ENCODE measurements at regions not wholly inside any gene's neighbourhood (a gene's known extent, or its start where the extent isn't known, plus 50 kb on each side); places are given as distances from the start of the nearest gene placed in this dataset.

DNA sequence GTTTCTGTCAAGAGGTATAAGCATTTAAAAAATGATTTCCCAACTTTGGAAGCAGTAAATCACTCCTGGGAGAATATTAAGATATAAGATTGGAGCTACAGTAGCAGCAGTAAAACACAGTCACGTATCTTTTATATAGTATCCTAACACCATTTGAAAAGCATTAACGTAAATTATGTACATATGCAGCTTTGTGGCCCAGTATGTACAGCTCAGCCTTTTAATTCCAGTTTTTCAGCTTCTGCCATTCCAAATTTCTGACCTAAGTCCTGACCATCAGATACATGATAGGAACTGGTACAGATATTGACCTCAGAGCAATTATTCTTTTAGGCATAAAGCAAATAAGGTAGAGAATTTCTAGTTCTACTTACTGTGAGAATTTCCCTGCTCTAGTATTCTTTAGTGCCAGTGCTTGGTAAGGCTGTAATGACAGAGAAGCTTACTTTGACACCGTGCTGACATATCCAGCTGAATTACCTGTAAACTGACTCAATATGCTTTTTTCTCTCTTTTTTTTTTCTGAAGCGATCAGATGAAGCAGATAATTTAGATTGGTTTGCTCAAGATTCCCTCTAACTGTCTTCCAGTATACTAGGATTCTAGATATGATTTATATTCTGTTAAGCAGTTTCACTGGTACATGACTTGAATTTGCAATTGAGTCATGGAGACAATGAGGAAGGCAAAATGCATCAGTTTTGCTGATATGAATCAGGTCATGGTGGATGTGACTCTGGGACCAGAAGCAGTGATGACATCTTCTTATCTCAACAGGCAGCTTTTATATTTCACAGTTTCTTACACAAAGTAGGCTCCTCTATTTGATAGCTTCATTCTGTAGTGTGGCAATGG, 703.6 kb downstream of the SLITRK6 start:
- peaks cover 18% of the 10 kb centered on the region for H3K9me3 Mint-ChIP-seq
- H3K4me3 Mint-ChIP-seq, result no peak overlapping the region
- DNase-seq, result no peak
- H3K27ac Mint-ChIP-seq, result no peak overlapping the region
- ChIA-PET POLR2A (no interaction called here), CTCF (no interaction called here)
- H3K27me3 Mint-ChIP-seq, result no peaks in the 10 kb centered on the region
- H3K36me3 Mint-ChIP-seq, result no peaks in the 10 kb centered on the region
- H3K4me1 Mint-ChIP-seq (ENCODE audit: low read depth), result no peaks in the 10 kb centered on the region
- intact Hi-C loops (cut with micrococcal nuclease), result no loop called here

DNA sequence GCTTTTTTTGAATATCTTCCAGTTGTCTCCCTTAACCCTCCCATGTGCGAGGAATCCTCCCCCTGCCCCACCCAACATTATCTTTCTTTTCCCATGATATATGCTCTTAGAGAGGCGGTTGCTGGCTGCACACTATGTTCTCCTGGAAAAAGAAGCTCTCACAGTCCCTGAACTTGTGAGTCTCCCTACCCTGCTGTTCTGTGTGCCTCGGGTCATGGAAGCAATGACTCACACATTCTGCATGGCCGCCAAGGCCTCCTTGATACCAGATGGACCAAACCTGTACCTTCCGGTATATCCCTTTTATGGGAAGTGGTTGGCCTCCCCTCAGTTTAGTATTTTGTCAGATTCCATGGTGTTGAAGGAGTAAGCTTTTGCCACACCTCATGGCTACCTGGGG, 705.4 kb downstream of the SLITRK6 start:
- no peaks in the 10 kb centered on the region for H3K4me1 Mint-ChIP-seq (ENCODE audit: low read depth)
- intact Hi-C loops (cut with micrococcal nuclease), result no loop called here
- ChIA-PET POLR2A (no interaction called here), CTCF (no interaction called here)
- peaks cover 24% of the 10 kb centered on the region for H3K9me3 Mint-ChIP-seq
- H3K4me3 Mint-ChIP-seq, result no peak overlapping the region
- no peak for DNase-seq
- no peak overlapping the region for H3K27ac Mint-ChIP-seq
- no peaks in the 10 kb centered on the region for H3K27me3 Mint-ChIP-seq
- no peaks in the 10 kb centered on the region for H3K36me3 Mint-ChIP-seq

DNA sequence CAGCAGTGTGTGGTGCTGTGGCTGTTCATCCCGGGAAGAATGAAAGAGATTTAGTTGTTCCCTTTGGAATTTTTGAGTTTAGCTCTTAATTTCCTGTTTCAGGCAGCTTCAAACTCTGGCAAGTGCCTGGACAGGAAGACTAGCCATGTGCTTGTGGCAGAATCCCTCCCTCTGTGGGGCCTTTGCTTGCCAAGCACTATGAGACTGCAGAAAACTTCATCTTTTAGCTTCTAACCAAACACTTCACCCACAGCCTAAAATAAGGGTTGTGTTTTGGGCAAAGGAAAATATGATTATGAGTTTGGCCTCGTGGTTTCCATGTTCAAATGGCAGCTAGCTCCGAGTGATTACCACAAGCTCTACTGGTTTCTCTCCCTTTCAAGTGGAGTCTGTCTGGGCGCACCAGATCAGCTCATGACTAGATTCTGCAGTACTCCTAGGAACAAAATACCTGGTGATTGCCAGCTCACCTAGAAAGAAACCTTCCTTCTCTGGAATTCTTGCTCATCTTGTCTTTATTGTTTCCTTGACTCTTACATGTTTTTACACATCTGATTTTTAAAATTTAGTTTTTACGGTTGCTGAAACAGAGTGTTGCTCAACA, 707.5 kb downstream of the SLITRK6 start:
- no peak for DNase-seq
- Mint-ChIP-seq H3K27ac (no peak overlapping the region), H3K27me3 (no peaks in the 10 kb centered on the region), H3K9me3 (peaks cover 13% of the 10 kb centered on the region), H3K4me3 (no peak overlapping the region), H3K4me1 (ENCODE audit: low read depth) (no peaks in the 10 kb centered on the region), H3K36me3 (no peaks in the 10 kb centered on the region)
- ChIA-PET POLR2A (no interaction called here), CTCF (no interaction called here)
- intact Hi-C loops (cut with micrococcal nuclease), result no loop called here

DNA sequence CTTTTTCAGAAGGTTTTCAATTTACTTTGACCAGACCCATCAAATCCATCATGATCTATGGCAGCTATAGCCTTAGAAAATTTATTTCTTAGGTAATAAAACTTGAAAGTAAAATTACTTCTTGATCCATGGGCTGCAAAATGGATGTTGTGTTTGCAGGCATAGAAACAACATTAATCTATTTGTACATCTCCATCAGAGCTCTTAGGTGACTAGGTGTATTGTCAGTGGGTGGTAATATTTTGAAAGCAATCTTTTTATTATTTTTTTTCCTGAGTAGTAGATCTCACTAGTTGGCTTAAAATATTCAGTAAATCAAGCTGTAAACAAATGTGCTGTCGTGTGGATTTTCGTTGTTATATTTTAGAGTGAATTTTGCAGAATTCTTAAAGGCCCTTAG, 710.0 kb downstream of the SLITRK6 start:
- CTCF ChIA-PET, result no interaction called here
- no peak for DNase-seq
- Mint-ChIP-seq H3K36me3 (no peaks in the 10 kb centered on the region), H3K9me3 (peaks cover 12% of the 10 kb centered on the region), H3K27me3 (no peaks in the 10 kb centered on the region), H3K4me1 (ENCODE audit: low read depth) (no peaks in the 10 kb centered on the region), H3K27ac (no peak overlapping the region), H3K4me3 (no peak overlapping the region)
- intact Hi-C loops (cut with micrococcal nuclease), result no loop called here
- POLR2A ChIA-PET, result no interaction called here

DNA sequence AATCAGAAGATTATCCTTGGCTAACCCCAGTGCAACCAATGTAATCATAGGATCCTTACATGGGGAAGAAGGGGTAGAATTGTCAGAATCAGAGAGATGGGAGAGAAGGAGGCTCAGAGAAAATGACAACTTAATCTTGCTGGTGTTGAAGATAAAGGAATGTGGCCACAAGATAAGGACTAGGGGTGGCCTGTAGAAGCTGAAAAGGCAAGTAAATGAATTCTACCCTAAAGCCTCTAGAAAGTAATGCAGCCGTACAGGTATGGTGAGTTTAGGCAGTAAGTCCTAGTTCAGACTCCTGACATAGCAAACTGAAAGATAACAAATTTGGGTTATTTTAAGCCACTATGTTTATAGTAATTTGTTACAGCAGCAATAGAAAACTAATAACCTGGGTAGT, 718.5 kb downstream of the SLITRK6 start:
- Mint-ChIP-seq H3K36me3 (no peaks in the 10 kb centered on the region), H3K9me3 (peaks cover 1% of the 10 kb centered on the region), H3K4me1 (ENCODE audit: low read depth) (no peaks in the 10 kb centered on the region), H3K4me3 (no peak overlapping the region), H3K27ac (no peak overlapping the region), H3K27me3 (no peaks in the 10 kb centered on the region)
- intact Hi-C loops (cut with micrococcal nuclease), result no loop called here
- DNase-seq, result no peak
- ChIA-PET CTCF (no interaction called here), POLR2A (no interaction called here)

DNA sequence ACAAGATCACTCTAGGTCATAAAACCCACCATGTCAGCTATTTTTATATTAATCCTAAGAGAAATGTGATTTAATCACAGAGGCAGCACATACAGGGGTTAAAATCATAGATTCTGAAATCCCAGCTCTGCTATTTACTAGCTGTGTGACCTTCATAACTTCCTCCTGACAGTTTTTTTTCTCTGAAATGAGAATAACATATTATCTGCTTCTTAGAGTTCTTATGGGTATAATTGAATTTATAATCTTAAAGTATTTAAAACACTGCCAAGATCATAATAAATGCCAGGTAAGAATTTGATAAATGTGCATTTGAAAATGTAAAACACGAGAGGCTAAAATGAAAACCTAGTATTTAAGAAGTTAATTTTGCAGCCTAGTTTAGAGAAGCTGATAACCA, 722.9 kb downstream of the SLITRK6 start:
- ChIA-PET POLR2A (no interaction called here), CTCF (no interaction called here)
- Mint-ChIP-seq H3K4me1 (ENCODE audit: low read depth) (no peaks in the 10 kb centered on the region), H3K9me3 (no peaks in the 10 kb centered on the region), H3K27ac (no peak overlapping the region), H3K36me3 (no peaks in the 10 kb centered on the region), H3K4me3 (no peak overlapping the region), H3K27me3 (no peaks in the 10 kb centered on the region)
- no peak for DNase-seq
- intact Hi-C loops (cut with micrococcal nuclease), result no loop called here

DNA sequence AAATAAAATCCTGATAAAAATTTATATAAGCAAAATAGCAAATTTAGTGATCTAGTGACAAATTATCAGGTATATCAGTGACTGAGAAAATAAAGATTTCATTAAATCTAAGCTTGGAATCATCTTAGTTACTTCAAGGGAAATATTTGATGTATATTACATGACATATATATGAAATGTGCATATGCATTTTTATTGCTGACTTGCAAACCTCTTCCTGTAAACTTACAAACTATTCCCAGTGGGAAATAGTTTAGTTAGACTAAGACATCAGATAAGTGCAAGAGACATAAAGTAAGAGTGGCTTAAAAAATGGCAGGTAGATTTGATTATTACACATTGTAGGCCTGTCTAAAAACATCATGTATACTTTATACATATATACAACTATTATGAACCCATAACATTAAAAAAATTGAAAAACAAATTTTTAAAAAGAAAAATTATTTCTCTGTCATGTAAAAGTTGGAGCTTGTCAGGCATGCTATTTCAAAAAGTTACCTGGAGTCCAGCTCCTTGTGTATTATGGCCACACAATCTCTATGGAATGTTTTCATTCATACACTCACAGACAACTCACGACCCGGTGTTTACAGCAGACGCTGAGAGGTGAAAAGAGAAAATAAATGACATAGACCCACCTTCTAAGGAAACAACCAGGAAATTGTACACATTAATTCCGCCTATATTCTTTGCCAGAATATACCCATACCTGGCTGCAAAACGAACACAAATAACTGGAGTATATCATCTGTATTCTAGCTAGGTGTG, 724.5 kb downstream of the SLITRK6 start:
- no peaks in the 10 kb centered on the region for H3K36me3 Mint-ChIP-seq
- H3K4me3 Mint-ChIP-seq, result no peak overlapping the region
- intact Hi-C loops (cut with micrococcal nuclease), result no loop called here
- ChIA-PET CTCF (no interaction called here), POLR2A (no interaction called here)
- no peaks in the 10 kb centered on the region for H3K4me1 Mint-ChIP-seq (ENCODE audit: low read depth)
- no peak overlapping the region for H3K27ac Mint-ChIP-seq
- H3K27me3 Mint-ChIP-seq, result no peaks in the 10 kb centered on the region
- H3K9me3 Mint-ChIP-seq, result no peaks in the 10 kb centered on the region
- no peak for DNase-seq

DNA sequence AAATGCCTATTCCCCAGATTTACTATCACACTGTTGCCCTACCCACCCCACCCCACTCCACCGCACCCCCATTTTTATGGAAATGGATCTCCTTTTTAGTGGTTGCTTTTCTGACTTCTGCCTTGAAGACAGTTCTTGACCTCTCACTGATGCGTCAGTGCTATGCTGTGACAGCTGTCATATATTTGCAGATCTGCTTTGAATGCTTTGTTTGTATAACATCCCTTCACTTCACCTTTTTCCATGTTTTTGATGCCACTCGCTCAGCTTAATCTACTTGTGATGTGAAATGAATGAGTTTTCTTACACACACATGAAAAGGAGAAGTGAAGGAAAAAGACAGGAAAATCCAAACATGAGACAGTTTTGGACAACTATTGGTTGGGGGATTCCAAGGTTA, 731.0 kb downstream of the SLITRK6 start:
- ChIA-PET CTCF (no interaction called here), POLR2A (no interaction called here)
- Mint-ChIP-seq H3K9me3 (peaks cover 2% of the 10 kb centered on the region), H3K27me3 (no peaks in the 10 kb centered on the region), H3K36me3 (no peaks in the 10 kb centered on the region), H3K27ac (no peak overlapping the region), H3K4me1 (ENCODE audit: low read depth) (no peaks in the 10 kb centered on the region), H3K4me3 (no peak overlapping the region)
- intact Hi-C loops (cut with micrococcal nuclease), result no loop called here
- no peak for DNase-seq

DNA sequence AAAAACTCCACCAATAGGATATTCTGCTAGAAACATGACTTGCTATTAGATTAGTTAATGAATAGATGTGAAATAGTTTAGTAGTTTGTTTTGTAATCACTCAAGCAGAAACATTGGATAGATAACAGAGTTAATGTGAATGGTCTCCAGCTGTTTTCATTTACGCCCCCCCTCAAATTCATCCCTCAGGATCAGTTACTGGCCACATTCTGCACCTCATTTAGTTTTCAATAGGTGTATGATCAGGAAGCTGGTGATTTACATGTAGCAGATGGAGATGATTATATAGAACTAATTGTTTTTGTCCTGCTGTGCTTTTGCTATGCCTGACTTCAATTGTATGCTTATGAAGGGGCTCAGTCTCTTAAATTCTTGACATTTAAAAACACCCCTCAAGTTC, 759.0 kb downstream of the SLITRK6 start:
- intact Hi-C loops (cut with micrococcal nuclease), result no loop called here
- no peak overlapping the region for H3K27ac Mint-ChIP-seq
- peaks cover 2% of the 10 kb centered on the region for H3K9me3 Mint-ChIP-seq
- no peaks in the 10 kb centered on the region for H3K27me3 Mint-ChIP-seq
- H3K36me3 Mint-ChIP-seq, result no peaks in the 10 kb centered on the region
- no peaks in the 10 kb centered on the region for H3K4me1 Mint-ChIP-seq (ENCODE audit: low read depth)
- CTCF ChIA-PET, result no interaction called here
- POLR2A ChIA-PET, result no interaction called here
- DNase-seq, result no peak
- no peak overlapping the region for H3K4me3 Mint-ChIP-seq

DNA sequence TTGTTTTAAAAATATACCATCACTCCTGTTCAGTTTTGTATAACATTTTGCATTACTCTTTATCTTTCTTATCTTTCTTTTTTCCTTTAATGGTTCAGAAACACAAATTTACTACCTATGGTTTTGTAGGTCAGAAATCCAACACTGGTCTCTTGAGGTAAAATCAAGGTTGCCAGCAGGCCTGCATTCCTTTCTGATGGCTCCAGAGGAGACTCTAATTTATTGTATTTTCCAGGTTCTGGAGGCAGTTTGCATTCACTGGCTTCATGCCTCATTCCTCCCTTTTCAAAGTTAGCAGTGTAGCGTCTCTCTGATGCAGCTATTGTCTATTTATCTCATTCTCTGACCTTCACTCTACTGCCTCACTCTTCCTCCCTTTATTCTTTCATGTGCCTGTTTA, 767.4 kb downstream of the SLITRK6 start:
- no peak for DNase-seq
- intact Hi-C loops (cut with micrococcal nuclease), result no loop called here
- H3K9me3 Mint-ChIP-seq, result peaks cover 7% of the 10 kb centered on the region
- CTCF ChIA-PET, result no interaction called here
- no peaks in the 10 kb centered on the region for H3K27me3 Mint-ChIP-seq
- POLR2A ChIA-PET, result no interaction called here
- H3K4me1 Mint-ChIP-seq (ENCODE audit: low read depth), result no peaks in the 10 kb centered on the region
- no peak overlapping the region for H3K27ac Mint-ChIP-seq
- H3K36me3 Mint-ChIP-seq, result no peaks in the 10 kb centered on the region
- no peak overlapping the region for H3K4me3 Mint-ChIP-seq

DNA sequence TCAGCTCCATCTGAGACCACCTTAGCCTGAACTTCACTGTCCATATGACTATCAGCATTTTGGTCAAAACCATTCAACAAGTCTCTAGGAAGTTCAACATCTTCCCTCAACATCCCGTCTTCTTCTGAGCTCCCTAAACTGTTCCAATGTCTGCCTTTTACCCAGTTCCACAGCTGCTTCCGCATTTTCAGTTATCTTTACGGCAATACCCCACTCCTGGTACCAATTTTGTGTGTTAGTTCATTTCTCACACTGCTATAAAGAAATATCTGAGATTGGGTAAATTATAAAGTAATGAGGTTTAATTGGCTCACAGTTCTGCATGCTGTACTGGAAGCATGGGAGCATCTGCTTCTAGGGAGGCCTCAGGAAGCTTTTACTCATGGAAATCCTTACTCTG, 771.2 kb downstream of the SLITRK6 start:
- Mint-ChIP-seq H3K27ac (no peak overlapping the region), H3K9me3 (peaks cover 7% of the 10 kb centered on the region), H3K4me1 (ENCODE audit: low read depth) (no peaks in the 10 kb centered on the region), H3K27me3 (no peaks in the 10 kb centered on the region), H3K36me3 (no peaks in the 10 kb centered on the region), H3K4me3 (no peak overlapping the region)
- POLR2A ChIA-PET, result no interaction called here
- intact Hi-C loops (cut with micrococcal nuclease), result no loop called here
- CTCF ChIA-PET, result no interaction called here
- no peak for DNase-seq

DNA sequence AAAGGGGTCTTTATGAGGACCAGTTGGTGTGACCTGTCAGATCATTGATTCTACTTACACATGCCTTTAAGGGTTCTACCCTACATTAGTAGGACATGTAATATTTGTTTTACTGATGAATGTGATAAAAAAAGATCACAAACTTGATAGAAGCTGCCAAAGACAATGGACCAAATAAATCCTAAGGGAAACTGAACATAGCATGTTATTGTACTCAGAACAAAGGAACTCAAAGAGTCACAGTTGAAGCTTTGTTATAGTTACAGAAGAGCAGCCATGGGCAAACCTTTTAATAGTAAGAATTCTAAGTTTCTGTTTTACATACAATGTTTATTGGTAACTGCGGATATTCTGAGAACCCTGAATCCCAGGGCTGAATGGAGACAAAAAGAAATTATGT, 780.1 kb downstream of the SLITRK6 start:
- POLR2A ChIA-PET, result no interaction called here
- intact Hi-C loops (cut with micrococcal nuclease), result no loop called here
- DNase-seq, result no peak

DNA sequence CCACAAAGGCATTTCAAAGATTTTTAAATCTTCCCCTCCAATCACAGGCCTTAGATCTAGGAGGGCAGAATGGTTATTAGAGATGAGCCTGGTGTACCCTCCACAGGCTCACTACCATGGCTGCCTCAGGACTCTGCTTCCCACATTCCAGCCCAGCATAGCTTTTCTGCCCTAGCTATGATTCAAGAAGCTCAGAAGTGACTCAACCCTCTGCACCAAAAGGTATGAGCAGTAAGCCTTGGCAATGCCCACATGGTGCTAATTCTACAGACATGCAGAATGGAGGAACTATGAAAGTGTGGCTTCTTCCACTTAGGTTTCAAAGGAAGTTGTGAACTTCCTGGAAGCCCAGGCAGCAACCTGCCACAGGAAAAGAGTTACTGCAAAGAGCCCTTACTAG, 786.2 kb downstream of the SLITRK6 start:
- intact Hi-C loops (cut with micrococcal nuclease), result no loop called here
- no peak for DNase-seq
- no peak overlapping the region for H3K4me3 Mint-ChIP-seq
- no peak overlapping the region for H3K27ac Mint-ChIP-seq
- ChIA-PET POLR2A (no interaction called here), CTCF (no interaction called here)
- H3K9me3 Mint-ChIP-seq, result peaks cover 12% of the 10 kb centered on the region
- no peaks in the 10 kb centered on the region for H3K36me3 Mint-ChIP-seq
- no peaks in the 10 kb centered on the region for H3K27me3 Mint-ChIP-seq
- H3K4me1 Mint-ChIP-seq (ENCODE audit: low read depth), result no peaks in the 10 kb centered on the region

More for the DNA sequence above, 780.1 kb downstream of the SLITRK6 start:
- H3K27ac Mint-ChIP-seq, result no peak overlapping the region
- no peaks in the 10 kb centered on the region for H3K4me1 Mint-ChIP-seq (ENCODE audit: low read depth)
- H3K4me3 Mint-ChIP-seq, result no peak overlapping the region
- H3K36me3 Mint-ChIP-seq, result no peaks in the 10 kb centered on the region
- H3K27me3 Mint-ChIP-seq, result no peaks in the 10 kb centered on the region
- CTCF ChIA-PET, result no interaction called here
- H3K9me3 Mint-ChIP-seq, result peaks cover 6% of the 10 kb centered on the region
